ENCODE measurements at regions not wholly inside any gene's neighbourhood (a gene's known extent, or its start where the extent isn't known, plus 50 kb on each side); places are given as distances from the start of the nearest gene placed in this dataset.

GRCh38 chr2:235217846-235218245, 266.0 kb downstream of the SH3BP4 start:
- CTCF ChIA-PET, result no interaction called here
- no peak for TF ChIP-seq SIN3A (IDR thresholded peaks at IDR 0.05; ENCODE audit: borderline replicate concordance, insufficient read depth, low read depth, low read length)
- TF ChIP-seq REST (IDR thresholded peaks at IDR 0.05; ENCODE audit: insufficient read depth in 1 of 2, low read depth in 2 of 2, low read length in 1 of 2), result no peak
- no peak for TF ChIP-seq CTCF (IDR thresholded peaks at IDR 0.05)
- no peak for TF ChIP-seq POLR2AphosphoS5 (IDR thresholded peaks at IDR 0.05; ENCODE audit: low read depth, low read length)
- no peak for TF ChIP-seq TCF7L2 (IDR thresholded peaks at IDR 0.05; ENCODE audit: low read depth, low read length)
- Histone ChIP-seq H3K27ac (ENCODE audit: low read length) (no peak overlapping the region), H3K27me3 (ENCODE audit: control insufficient read depth, insufficient read depth, low read length) (no peaks in the 10 kb centered on the region; the same call in none of the 2 replicates), H3K36me3 (ENCODE audit: control insufficient read depth, insufficient read depth, low read length) (no peaks in the 10 kb centered on the region), H3K4me1 (ENCODE audit: control insufficient read depth, insufficient read depth, low read length) (no peaks in the 10 kb centered on the region), H3K9me3 (ENCODE audit: control insufficient read depth, insufficient read depth, low read depth, low read length) (no peaks in the 10 kb centered on the region), H3K4me3 (ENCODE audit: low read depth in 2 of 2, low read length in 2 of 2) (no peak overlapping the region)
- in situ Hi-C loops (cut with HindIII; ENCODE audit: low pct_unique_long_range_greater_than_20kb, low sequenced_read_pairs) (no loop called here), intact Hi-C loops (cut with micrococcal nuclease; ENCODE audit: unreplicated experiment) (no loop called here)
- POLR2A ChIA-PET, result no interaction called here
- BruUV-seq (replicated peaks), result no TSS peak
- ATAC-seq (no peak), DNase-seq (ENCODE audit: low read depth, low spot score) (no peak)

GRCh38 chr2:235218486-235218907, 266.7 kb downstream of the SH3BP4 start:
- POLR2A ChIA-PET, result no interaction called here
- no peaks in the 10 kb centered on the region for H3K9me3 ChIP-seq (ENCODE audit: control insufficient read depth, insufficient read depth, low read depth, low read length)
- H3K27ac ChIP-seq (ENCODE audit: low read length), result no peak overlapping the region
- in situ Hi-C loops (cut with HindIII; ENCODE audit: low pct_unique_long_range_greater_than_20kb, low sequenced_read_pairs) (no loop called here), intact Hi-C loops (cut with micrococcal nuclease; ENCODE audit: unreplicated experiment) (no loop called here)
- TF ChIP-seq POLR2AphosphoS5 (IDR thresholded peaks at IDR 0.05; ENCODE audit: low read depth, low read length), result no peak
- no peak for TF ChIP-seq SIN3A (IDR thresholded peaks at IDR 0.05; ENCODE audit: borderline replicate concordance, insufficient read depth, low read depth, low read length)
- no peak for TF ChIP-seq TCF7L2 (IDR thresholded peaks at IDR 0.05; ENCODE audit: low read depth, low read length)
- TF ChIP-seq CTCF (IDR thresholded peaks at IDR 0.05), result no peak
- TF ChIP-seq REST (IDR thresholded peaks at IDR 0.05; ENCODE audit: insufficient read depth in 1 of 2, low read depth in 2 of 2, low read length in 1 of 2), result no peak
- no peak for ATAC-seq
- BruUV-seq (replicated peaks), result no TSS peak
- H3K36me3 ChIP-seq (ENCODE audit: control insufficient read depth, insufficient read depth, low read length), result no peaks in the 10 kb centered on the region
- H3K27me3 ChIP-seq (ENCODE audit: control insufficient read depth, insufficient read depth, low read length), result peaks cover 3% of the 10 kb centered on the region
- DNase-seq (ENCODE audit: low read depth, low spot score), result no peak
- no peak overlapping the region for H3K4me3 ChIP-seq (ENCODE audit: low read depth in 2 of 2, low read length in 2 of 2)
- H3K4me1 ChIP-seq (ENCODE audit: control insufficient read depth, insufficient read depth, low read length), result no peaks in the 10 kb centered on the region
- CTCF ChIA-PET, result interaction anchor here (0.6 kb wide), 1 partner anchor 1356 kb away, joined by 3 read pairs; no protein-coding TSS in a partner anchor
